ENCODE measurements at regions not wholly inside any gene's neighbourhood (a gene's known extent, or its start where the extent isn't known, plus 50 kb on each side); places are given as distances from the start of the nearest gene placed in this dataset.

GRCh38 chr14:76305268-76305826 is 70.6 kb upstream of the ESRRB start:
- DNase-seq (ENCODE audit: low spot score in 2 of 2) (no peak), FAIRE-seq (no peak)

GRCh38 chr14:76306131-76306530 is 69.8 kb upstream of the ESRRB start:
- no peak for DNase-seq (ENCODE audit: low spot score in 2 of 2)
- FAIRE-seq, result no peak

GRCh38 chr14:76307786-76308780 is 67.9 kb upstream of the ESRRB start:
- no peak for FAIRE-seq
- DNase-seq (ENCODE audit: low spot score in 2 of 2), result no peak

- no peak for DNase-seq (ENCODE audit: low spot score in 2 of 2)
- FAIRE-seq, result no peak
Observed at GRCh38 chr14:76309572-76310162, 66.3 kb upstream of the ESRRB start.

- FAIRE-seq, result no peak
- no peak for DNase-seq (ENCODE audit: low spot score in 2 of 2)
Observed at GRCh38 chr14:76311079-76311758, 64.7 kb upstream of the ESRRB start.

GRCh38 chr14:76312821-76313220 is 63.1 kb upstream of the ESRRB start:
- no peak for FAIRE-seq
- DNase-seq (ENCODE audit: low spot score in 2 of 2), result no peak

GRCh38 chr14:76313303-76313702 is 62.6 kb upstream of the ESRRB start:
- DNase-seq (ENCODE audit: low spot score in 2 of 2) (no peak), FAIRE-seq (no peak)

GRCh38 chr14:76313852-76314251 is 62.1 kb upstream of the ESRRB start:
- FAIRE-seq (no peak), DNase-seq (ENCODE audit: low spot score in 2 of 2) (no peak)

GRCh38 chr14:76314521-76315034 is 61.4 kb upstream of the ESRRB start:
- FAIRE-seq, result no peak

GRCh38 chr14:76320486-76320885 is 55.5 kb upstream of the ESRRB start:
- DNase-seq (ENCODE audit: low spot score in 2 of 2), result no peak
- no peak for FAIRE-seq

More at GRCh38 chr14:76314521-76315034, 61.4 kb upstream of the ESRRB start:
- DNase-seq (ENCODE audit: low spot score in 2 of 2), result no peak

- FAIRE-seq (no peak), DNase-seq (ENCODE audit: low spot score in 2 of 2) (no peak)
Observed at GRCh38 chr14:76320975-76321374, 55.0 kb upstream of the ESRRB start.

- DNase-seq (ENCODE audit: low spot score in 2 of 2) (no peak), FAIRE-seq (no peak)
Observed at GRCh38 chr14:76322594-76323220, 53.2 kb upstream of the ESRRB start.

- no peak for FAIRE-seq
- no peak for DNase-seq (ENCODE audit: low spot score in 2 of 2)
Observed at GRCh38 chr14:76323331-76324050, 52.4 kb upstream of the ESRRB start.

GRCh38 chr14:76324133-76324532 is 51.8 kb upstream of the ESRRB start:
- no peak for FAIRE-seq

More at GRCh38 chr14:76324133-76324532, 51.8 kb upstream of the ESRRB start:
- DNase-seq (ENCODE audit: low spot score in 2 of 2), result no peak

Measured in frontal cortex (tissue), 3 donors.